Fibroblast of lung (primary cell): ENCODE measurements at regions not wholly inside any gene's neighbourhood (a gene's known extent, or its start where the extent isn't known, plus 50 kb on each side); places are given as distances from the start of the nearest gene placed in this dataset.

Experiments
- DNase-seq, 2 donors: peaks; one replicate each; pipeline versions ENCODE4 v3.0.0 to v3.0.0-alpha.2; 2010; ENCODE audit warnings: low read depth in 2 of 2
- H2AFZ ChIP-seq: 2 replicates; pipeline ENCODE4 v1.5.1; 2012; ENCODE audit warnings: low read length, control low read depth, inconsistent platforms
- H3K27ac ChIP-seq: 2 replicates; pipeline ENCODE4 v1.5.1; 2011; ENCODE audit warnings: low read length, control low read depth; ENCODE audit not compliant: insufficient read depth
- H3K27me3 ChIP-seq: 2 replicates; pipeline ENCODE4 v1.5.1; 2011; ENCODE audit warnings: mild to moderate bottlenecking, low read length; ENCODE audit not compliant: control insufficient read depth, insufficient read depth
- H3K36me3 ChIP-seq: 2 replicates; pipeline ENCODE4 v1.5.1; 2011; ENCODE audit warnings: low read length; ENCODE audit not compliant: control insufficient read depth, insufficient read depth
- H3K4me1 ChIP-seq: 2 replicates; pipeline ENCODE4 v1.5.1; 2011; ENCODE audit warnings: low read length; ENCODE audit not compliant: control insufficient read depth, insufficient read depth; ENCODE audit errors: extremely low read depth
- H3K4me2 ChIP-seq: 2 replicates; pipeline ENCODE4 v1.5.1; 2011; ENCODE audit warnings: low read length, control low read depth; ENCODE audit not compliant: insufficient read depth; ENCODE audit errors: extremely low read depth
- H3K4me3 ChIP-seq, 4 experiments: fragments of 200-600 bp in 1 of 4; sonication (generic) in 1 of 4; replicated peaks in 1 of 4; 2 replicates each; pipeline ENCODE4 v1.5.1; 2011 to 2016; ENCODE audit warnings: low read length in 4 of 4, low read depth in 3 of 4, mild to moderate bottlenecking in 3 of 4, control low read depth in 2 of 4, inconsistent platforms in 1 of 4, mixed read lengths in 1 of 4; ENCODE audit not compliant: insufficient read depth in 1 of 4; ENCODE audit errors: control extremely low read depth in 1 of 4
- H3K79me2 ChIP-seq: 2 replicates; pipeline ENCODE4 v1.5.1; 2012; ENCODE audit warnings: mild to moderate bottlenecking, low read length, inconsistent platforms; ENCODE audit not compliant: control insufficient read depth, insufficient read depth
- H3K9ac ChIP-seq: 2 replicates; pipeline ENCODE4 v1.5.1; 2011; ENCODE audit warnings: mild to moderate bottlenecking, low read length, control low read depth; ENCODE audit not compliant: insufficient read depth
- H3K9me3 ChIP-seq: 2 replicates; pipeline ENCODE4 v1.5.1; 2012; ENCODE audit warnings: low read depth, low read length; ENCODE audit not compliant: control insufficient read depth, insufficient read depth
- H4K20me1 ChIP-seq: 2 replicates; pipeline ENCODE4 v1.5.1; 2011; ENCODE audit warnings: low read length; ENCODE audit not compliant: control insufficient read depth, insufficient read depth; ENCODE audit errors: extremely low read depth
- CTCF ChIP-seq, 2 donors: IDR thresholded peaks in 1 of 2; conservative IDR thresholded peaks in 1 of 2; 1 replicate in 1 of 2; 2 replicates in 1 of 2; pipeline ENCODE4 v1.5.1; 2011 to 2012; ENCODE audit warnings: low read length in 2 of 2, control low read depth in 1 of 2, inconsistent platforms in 1 of 2, low read depth in 1 of 2, mild to moderate bottlenecking in 1 of 2
- EZH2 ChIP-seq: IDR thresholded peaks from 2 replicates; pipeline ENCODE4 v1.5.1; 2012; ENCODE audit warnings: low read length, control low read depth, mild to moderate bottlenecking; ENCODE audit errors: missing control alignments

GRCh38 chr5:165874851-165875250 lies 2369.4 kb downstream of the MAT2B start:
- Histone ChIP-seq H3K27me3 (no peaks in the 10 kb centered on the region), H3K4me3 (no peak overlapping the region), H3K27ac (no peak overlapping the region), H4K20me1 (no peaks in the 10 kb centered on the region), H3K79me2 (no peaks in the 10 kb centered on the region), H3K4me1 (no peaks in the 10 kb centered on the region), H3K4me2 (no peak overlapping the region), H2AFZ (no peak overlapping the region), H3K36me3 (no peaks in the 10 kb centered on the region), H3K9ac (no peak overlapping the region), H3K9me3 (no peaks in the 10 kb centered on the region)
- no peak for TF ChIP-seq CTCF (conservative IDR thresholded peaks at IDR 0.05 in 1 of 2, IDR thresholded peaks at IDR 0.05 in 1 of 2; ENCODE audit: low read depth in 1 of 2, low read length in 2 of 2)
- no peak for DNase-seq

- Histone ChIP-seq H3K9me3 (no peaks in the 10 kb centered on the region), H3K36me3 (no peaks in the 10 kb centered on the region), H4K20me1 (no peaks in the 10 kb centered on the region), H3K79me2 (no peaks in the 10 kb centered on the region), H3K9ac (no peak overlapping the region), H3K27ac (no peak overlapping the region), H3K4me3 (no peak overlapping the region), H3K4me2 (no peak overlapping the region), H3K27me3 (no peaks in the 10 kb centered on the region), H3K4me1 (no peaks in the 10 kb centered on the region), H2AFZ (no peak overlapping the region)
- TF ChIP-seq EZH2 (no peak), CTCF (conservative IDR thresholded peaks at IDR 0.05 in 1 of 2, IDR thresholded peaks at IDR 0.05 in 1 of 2; ENCODE audit: low read depth in 1 of 2, low read length in 2 of 2) (no peak)
- DNase-seq: no peak
These were observed 2371.1 kb downstream of the MAT2B start for GRCh38 chr5:165876538-165876937.

GRCh38 chr5:165877475-165877874 lies 2372.1 kb downstream of the MAT2B start:
- no peak for TF ChIP-seq CTCF (conservative IDR thresholded peaks at IDR 0.05 in 1 of 2, IDR thresholded peaks at IDR 0.05 in 1 of 2; ENCODE audit: low read depth in 1 of 2, low read length in 2 of 2)
- no peak for TF ChIP-seq EZH2
- H3K4me3 ChIP-seq: no peak overlapping the region
- no peaks in the 10 kb centered on the region for H4K20me1 ChIP-seq
- no peak overlapping the region for H3K27ac ChIP-seq
- no peaks in the 10 kb centered on the region for H3K9me3 ChIP-seq
- H3K4me2 ChIP-seq: no peak overlapping the region
- no peaks in the 10 kb centered on the region for H3K27me3 ChIP-seq
- no peak for DNase-seq
- H3K9ac ChIP-seq: no peak overlapping the region
- no peak overlapping the region for H2AFZ ChIP-seq
- H3K79me2 ChIP-seq: no peaks in the 10 kb centered on the region
- H3K4me1 ChIP-seq: no peaks in the 10 kb centered on the region
- H3K36me3 ChIP-seq: no peaks in the 10 kb centered on the region
